ENCODE measurements at regions not wholly inside any gene's neighbourhood (a gene's known extent, or its start where the extent isn't known, plus 50 kb on each side); places are given as distances from the start of the nearest gene placed in this dataset.

DNA sequence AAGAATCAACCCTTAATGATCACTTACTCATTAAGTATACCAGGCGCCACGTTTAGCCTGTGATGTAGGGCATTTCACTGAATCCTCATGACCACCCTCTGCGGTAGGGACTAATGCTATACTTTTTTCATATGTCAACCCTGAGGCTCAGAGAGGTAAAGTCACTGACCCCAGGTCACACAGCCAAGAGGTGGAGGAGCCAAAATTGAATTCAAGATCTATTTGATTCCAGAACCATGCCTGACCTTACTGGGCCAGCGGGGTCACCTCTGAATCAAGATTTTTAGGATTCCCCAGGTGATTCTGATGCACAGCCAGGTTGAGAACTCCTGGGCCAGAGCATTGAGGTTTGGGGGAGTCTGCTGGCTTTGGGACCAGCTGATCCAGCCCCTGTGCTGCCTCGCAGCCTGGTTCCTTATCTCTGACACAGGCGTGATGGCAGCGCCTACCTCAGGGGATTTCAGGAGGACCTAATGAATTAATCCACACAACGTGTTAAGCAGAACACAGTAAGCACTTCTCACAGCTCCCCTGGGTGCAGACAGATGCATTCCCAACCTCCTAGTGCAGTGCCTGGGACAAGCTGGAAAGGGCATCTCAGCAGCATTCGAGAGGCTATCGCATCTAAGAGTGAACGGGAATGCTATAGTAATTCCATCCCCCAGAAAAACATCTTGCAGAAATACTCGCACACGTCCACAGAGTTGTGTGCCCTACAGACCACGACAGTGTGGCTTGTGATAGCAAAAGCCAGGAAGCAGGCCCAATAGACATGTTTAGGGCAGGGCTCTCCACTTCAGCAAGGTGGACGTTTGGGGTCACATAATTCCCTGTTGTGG is 101.4 kb upstream of the PTPN1 start:
- Histone ChIP-seq H3K9ac (ENCODE audit: low read length) (no peak overlapping the region), H2AFZ (ENCODE audit: low read length) (no peak overlapping the region), H3K4me1 (ENCODE audit: low read length) (no peaks in the 10 kb centered on the region), H3K9me3 (replicated peaks; ENCODE audit: insufficient read depth, low read length) (no peaks in the 10 kb centered on the region), H4K20me1 (ENCODE audit: insufficient read depth, low read length) (no peaks in the 10 kb centered on the region), H3K4me3 (ENCODE audit: low read length) (no peak overlapping the region), H3F3A (ENCODE audit: insufficient read depth, low read length) (no peaks in the 10 kb centered on the region), H3K27ac (ENCODE audit: low read length) (no peak overlapping the region), H3K4me2 (ENCODE audit: low read depth, low read length) (no peak overlapping the region), H3K9me2 (replicated peaks; ENCODE audit: insufficient read depth, low read length) (no peaks in the 10 kb centered on the region), H3K79me2 (ENCODE audit: low read length) (no peaks in the 10 kb centered on the region), H3K27me3 (replicated peaks; ENCODE audit: insufficient read depth, low read length) (peaks cover 96% of the 10 kb centered on the region), H3K36me3 (replicated peaks; ENCODE audit: insufficient read depth, low read length) (no peaks in the 10 kb centered on the region)
- TF ChIP-seq EZH2phosphoT487 (IDR thresholded peaks at IDR 0.05; ENCODE audit: low read length) (no peak), EZH2 (optimal IDR thresholded peaks at IDR 0.05; ENCODE audit: low read depth, low read length) (no peak)
- TF ChIP-seq, protein P1, sequence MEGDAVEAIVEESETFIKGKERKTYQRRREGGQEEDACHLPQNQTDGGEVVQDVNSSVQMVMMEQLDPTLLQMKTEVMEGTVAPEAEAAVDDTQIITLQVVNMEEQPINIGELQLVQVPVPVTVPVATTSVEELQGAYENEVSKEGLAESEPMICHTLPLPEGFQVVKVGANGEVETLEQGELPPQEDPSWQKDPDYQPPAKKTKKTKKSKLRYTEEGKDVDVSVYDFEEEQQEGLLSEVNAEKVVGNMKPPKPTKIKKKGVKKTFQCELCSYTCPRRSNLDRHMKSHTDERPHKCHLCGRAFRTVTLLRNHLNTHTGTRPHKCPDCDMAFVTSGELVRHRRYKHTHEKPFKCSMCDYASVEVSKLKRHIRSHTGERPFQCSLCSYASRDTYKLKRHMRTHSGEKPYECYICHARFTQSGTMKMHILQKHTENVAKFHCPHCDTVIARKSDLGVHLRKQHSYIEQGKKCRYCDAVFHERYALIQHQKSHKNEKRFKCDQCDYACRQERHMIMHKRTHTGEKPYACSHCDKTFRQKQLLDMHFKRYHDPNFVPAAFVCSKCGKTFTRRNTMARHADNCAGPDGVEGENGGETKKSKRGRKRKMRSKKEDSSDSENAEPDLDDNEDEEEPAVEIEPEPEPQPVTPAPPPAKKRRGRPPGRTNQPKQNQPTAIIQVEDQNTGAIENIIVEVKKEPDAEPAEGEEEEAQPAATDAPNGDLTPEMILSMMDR (IDR thresholded peaks at IDR 0.05; ENCODE audit: low read length) = no peak
- no peak for DNase-seq

GRCh38 chr20:50409495-50409894 is 100.7 kb upstream of the PTPN1 start:
- no peak overlapping the region for H2AFZ ChIP-seq (ENCODE audit: low read length)
- H3K27ac ChIP-seq (ENCODE audit: low read length) = no peak overlapping the region
- H4K20me1 ChIP-seq (ENCODE audit: insufficient read depth, low read length) = no peaks in the 10 kb centered on the region
- TF ChIP-seq, protein P1 (IDR thresholded peaks at IDR 0.05; ENCODE audit: low read length) = no peak
- TF ChIP-seq EZH2phosphoT487 (IDR thresholded peaks at IDR 0.05; ENCODE audit: low read length) (no peak), EZH2 (optimal IDR thresholded peaks at IDR 0.05; ENCODE audit: low read depth, low read length) (no peak)
- no peaks in the 10 kb centered on the region for H3K36me3 ChIP-seq (replicated peaks; ENCODE audit: insufficient read depth, low read length)
- H3K4me2 ChIP-seq (ENCODE audit: low read depth, low read length) = no peak overlapping the region
- no peaks in the 10 kb centered on the region for H3K4me1 ChIP-seq (ENCODE audit: low read length)
- no peak overlapping the region for H3K9ac ChIP-seq (ENCODE audit: low read length)
- no peak overlapping the region for H3K4me3 ChIP-seq (ENCODE audit: low read length)
- no peak for DNase-seq
- no peaks in the 10 kb centered on the region for H3K9me3 ChIP-seq (replicated peaks; ENCODE audit: insufficient read depth, low read length)
- H3K79me2 ChIP-seq (ENCODE audit: low read length) = no peaks in the 10 kb centered on the region
- H3K27me3 ChIP-seq (replicated peaks; ENCODE audit: insufficient read depth, low read length) = peaks cover 94% of the 10 kb centered on the region
- H3K9me2 ChIP-seq (replicated peaks; ENCODE audit: insufficient read depth, low read length) = no peaks in the 10 kb centered on the region
- no peaks in the 10 kb centered on the region for H3F3A ChIP-seq (ENCODE audit: insufficient read depth, low read length)

- Histone ChIP-seq H3K36me3 (replicated peaks; ENCODE audit: insufficient read depth, low read length) (no peaks in the 10 kb centered on the region), H3K9me3 (replicated peaks; ENCODE audit: insufficient read depth, low read length) (no peaks in the 10 kb centered on the region), H2AFZ (ENCODE audit: low read length) (no peak overlapping the region), H3K27ac (ENCODE audit: low read length) (no peak overlapping the region), H3K79me2 (ENCODE audit: low read length) (no peaks in the 10 kb centered on the region), H3K9me2 (replicated peaks; ENCODE audit: insufficient read depth, low read length) (no peaks in the 10 kb centered on the region), H3K4me1 (ENCODE audit: low read length) (no peaks in the 10 kb centered on the region), H3K4me2 (ENCODE audit: low read depth, low read length) (no peak overlapping the region), H3K27me3 (replicated peaks; ENCODE audit: insufficient read depth, low read length) (peaks cover 94% of the 10 kb centered on the region), H3K9ac (ENCODE audit: low read length) (no peak overlapping the region), H3F3A (ENCODE audit: insufficient read depth, low read length) (no peaks in the 10 kb centered on the region), H3K4me3 (ENCODE audit: low read length) (no peak overlapping the region), H4K20me1 (ENCODE audit: insufficient read depth, low read length) (no peaks in the 10 kb centered on the region)
- TF ChIP-seq EZH2 (optimal IDR thresholded peaks at IDR 0.05; ENCODE audit: low read depth, low read length) (no peak), EZH2phosphoT487 (IDR thresholded peaks at IDR 0.05; ENCODE audit: low read length) (no peak)
- TF ChIP-seq, protein P1 (IDR thresholded peaks at IDR 0.05; ENCODE audit: low read length) = no peak
- no peak for DNase-seq
Observed at GRCh38 chr20:50410343-50410742, 99.8 kb upstream of the PTPN1 start.
